ENCODE measurements at regions not wholly inside any gene's neighbourhood (a gene's known extent, or its start where the extent isn't known, plus 50 kb on each side); places are given as distances from the start of the nearest gene placed in this dataset.

DNA sequence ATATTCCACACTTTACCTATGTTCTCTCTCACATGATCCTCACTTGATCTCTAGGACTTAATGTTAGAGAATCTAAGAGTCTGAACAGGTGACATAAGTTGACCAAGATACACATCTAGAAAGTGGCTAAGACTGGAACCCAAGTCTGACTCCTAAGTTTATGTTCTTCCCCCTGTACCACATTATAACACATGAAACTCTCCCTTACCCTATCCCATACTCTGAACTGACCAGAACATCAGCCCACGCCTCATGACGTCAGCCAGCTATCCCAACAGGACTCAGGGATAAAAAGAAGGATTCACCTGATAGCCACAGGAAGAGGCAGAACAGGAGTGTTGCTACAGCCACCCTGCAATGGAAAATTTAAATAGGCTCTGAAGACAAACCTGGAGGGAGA is 392.2 kb downstream of the ZEB2 start:
- H3K36me3 ChIP-seq (replicated peaks) = no peaks in the 10 kb centered on the region
- TF ChIP-seq, protein P1, sequence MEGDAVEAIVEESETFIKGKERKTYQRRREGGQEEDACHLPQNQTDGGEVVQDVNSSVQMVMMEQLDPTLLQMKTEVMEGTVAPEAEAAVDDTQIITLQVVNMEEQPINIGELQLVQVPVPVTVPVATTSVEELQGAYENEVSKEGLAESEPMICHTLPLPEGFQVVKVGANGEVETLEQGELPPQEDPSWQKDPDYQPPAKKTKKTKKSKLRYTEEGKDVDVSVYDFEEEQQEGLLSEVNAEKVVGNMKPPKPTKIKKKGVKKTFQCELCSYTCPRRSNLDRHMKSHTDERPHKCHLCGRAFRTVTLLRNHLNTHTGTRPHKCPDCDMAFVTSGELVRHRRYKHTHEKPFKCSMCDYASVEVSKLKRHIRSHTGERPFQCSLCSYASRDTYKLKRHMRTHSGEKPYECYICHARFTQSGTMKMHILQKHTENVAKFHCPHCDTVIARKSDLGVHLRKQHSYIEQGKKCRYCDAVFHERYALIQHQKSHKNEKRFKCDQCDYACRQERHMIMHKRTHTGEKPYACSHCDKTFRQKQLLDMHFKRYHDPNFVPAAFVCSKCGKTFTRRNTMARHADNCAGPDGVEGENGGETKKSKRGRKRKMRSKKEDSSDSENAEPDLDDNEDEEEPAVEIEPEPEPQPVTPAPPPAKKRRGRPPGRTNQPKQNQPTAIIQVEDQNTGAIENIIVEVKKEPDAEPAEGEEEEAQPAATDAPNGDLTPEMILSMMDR (IDR thresholded peaks at IDR 0.05; ENCODE audit: low read depth, low read length, missing control alignments) = no peak
- H3K4me3 ChIP-seq (ENCODE audit: low read depth, low read length) = no peak overlapping the region
- in situ Hi-C loops (cut with HindIII; ENCODE audit: low pct_ligation_motif_present, low sequenced_read_pairs) = no loop called here
- H3K27ac ChIP-seq = no peak overlapping the region
- DNase-seq = no peak
- H3K27me3 ChIP-seq (replicated peaks) = no peaks in the 10 kb centered on the region

DNA sequence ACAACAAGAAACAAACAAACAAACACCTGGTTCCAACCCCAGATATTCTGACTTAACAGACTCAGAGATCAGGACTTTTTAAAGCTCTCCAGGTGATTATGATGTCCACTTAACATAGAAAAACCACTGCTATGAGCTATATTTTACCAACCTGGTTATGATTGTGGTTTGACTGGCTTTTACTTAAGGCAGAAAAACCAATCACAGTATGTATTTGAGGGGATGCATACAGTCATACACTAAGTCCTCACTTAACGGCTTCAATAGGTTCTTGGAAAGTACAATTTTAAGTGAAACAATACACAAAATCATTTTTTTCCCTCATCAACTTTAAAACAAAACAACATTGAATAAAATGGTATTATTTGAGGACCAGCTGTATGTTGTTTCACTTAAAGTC is 393.6 kb downstream of the ZEB2 start:
- Histone ChIP-seq H3K36me3 (replicated peaks) (no peaks in the 10 kb centered on the region), H3K27ac (no peak overlapping the region), H3K27me3 (replicated peaks) (no peaks in the 10 kb centered on the region), H3K4me3 (ENCODE audit: low read depth, low read length) (no peak overlapping the region)
- TF ChIP-seq, protein P1 (IDR thresholded peaks at IDR 0.05; ENCODE audit: low read depth, low read length, missing control alignments) = no peak
- DNase-seq = no peak
- in situ Hi-C loops (cut with HindIII; ENCODE audit: low pct_ligation_motif_present, low sequenced_read_pairs) = no loop called here

DNA sequence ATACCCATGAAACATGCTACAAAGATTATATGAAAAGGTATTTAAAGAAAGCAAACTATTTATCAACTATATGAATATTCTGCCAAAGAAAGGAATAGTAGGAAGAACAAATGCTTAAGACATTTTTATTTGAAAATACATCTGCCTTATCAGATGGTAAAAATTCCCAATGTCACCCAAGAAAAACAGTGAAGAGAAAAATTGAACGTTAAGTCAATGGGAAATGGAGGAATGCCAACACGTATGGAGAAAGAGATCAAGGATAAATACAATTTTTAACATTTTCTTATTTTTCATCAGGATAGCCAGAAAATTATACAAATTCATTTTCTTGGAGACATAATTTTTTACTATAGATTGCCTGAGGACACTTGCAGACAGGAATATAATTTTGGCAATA is 394.2 kb downstream of the ZEB2 start:
- DNase-seq = no peak
- in situ Hi-C loops (cut with HindIII; ENCODE audit: low pct_ligation_motif_present, low sequenced_read_pairs) = no loop called here
- TF ChIP-seq, protein P1 (IDR thresholded peaks at IDR 0.05; ENCODE audit: low read depth, low read length, missing control alignments) = no peak
- no peaks in the 10 kb centered on the region for H3K36me3 ChIP-seq (replicated peaks)
- no peak overlapping the region for H3K4me3 ChIP-seq (ENCODE audit: low read depth, low read length)
- H3K27me3 ChIP-seq (replicated peaks) = no peaks in the 10 kb centered on the region
- no peak overlapping the region for H3K27ac ChIP-seq

DNA sequence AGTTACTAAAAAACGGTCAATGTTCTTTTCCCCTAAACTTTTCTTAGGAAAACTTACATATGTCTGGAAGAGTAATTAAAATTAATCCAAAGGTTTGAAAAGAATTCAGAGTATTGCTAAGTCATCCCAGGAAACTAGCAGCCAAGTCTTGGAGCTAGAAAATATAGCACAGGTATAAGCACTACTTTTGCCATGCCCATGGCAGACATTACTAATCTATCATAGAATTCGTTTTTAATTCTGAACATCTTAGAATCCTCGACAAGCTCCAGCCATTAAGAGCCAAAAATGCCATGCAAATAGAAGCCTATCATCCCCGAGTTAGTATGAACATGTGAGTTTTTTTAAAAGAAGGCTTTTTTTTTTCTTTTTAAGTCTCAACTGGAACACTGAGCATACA is 395.0 kb downstream of the ZEB2 start:
- TF ChIP-seq, protein P1 (IDR thresholded peaks at IDR 0.05; ENCODE audit: low read depth, low read length, missing control alignments) = no peak
- Histone ChIP-seq H3K36me3 (replicated peaks) (no peaks in the 10 kb centered on the region), H3K27ac (no peak overlapping the region), H3K4me3 (ENCODE audit: low read depth, low read length) (no peak overlapping the region), H3K27me3 (replicated peaks) (no peaks in the 10 kb centered on the region)
- in situ Hi-C loops (cut with HindIII; ENCODE audit: low pct_ligation_motif_present, low sequenced_read_pairs) = no loop called here
- no peak for DNase-seq

DNA sequence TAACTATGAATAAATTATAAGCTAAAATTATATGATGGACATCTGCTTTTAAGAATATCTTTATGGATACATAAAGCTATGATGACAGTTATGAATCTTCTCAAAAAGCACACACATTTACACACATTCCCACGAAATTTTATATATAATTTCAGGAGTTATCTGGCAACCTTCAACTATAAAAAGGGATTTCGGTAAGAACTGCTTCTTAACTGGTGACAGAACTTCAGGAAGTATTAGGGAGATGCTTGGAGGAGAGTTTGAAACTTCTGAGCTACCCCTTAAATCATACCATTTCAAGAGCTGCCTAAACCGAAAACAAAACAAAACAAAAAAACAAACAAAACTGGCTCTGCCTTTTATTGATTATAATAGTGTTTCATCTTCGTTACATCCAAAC is 399.4 kb downstream of the ZEB2 start:
- Histone ChIP-seq H3K27me3 (replicated peaks) (no peaks in the 10 kb centered on the region), H3K27ac (no peak overlapping the region), H3K4me3 (ENCODE audit: low read depth, low read length) (no peak overlapping the region), H3K36me3 (replicated peaks) (no peaks in the 10 kb centered on the region)
- no peak for DNase-seq
- in situ Hi-C loops (cut with HindIII; ENCODE audit: low pct_ligation_motif_present, low sequenced_read_pairs) = no loop called here
- TF ChIP-seq, protein P1 (IDR thresholded peaks at IDR 0.05; ENCODE audit: low read depth, low read length, missing control alignments) = no peak

DNA sequence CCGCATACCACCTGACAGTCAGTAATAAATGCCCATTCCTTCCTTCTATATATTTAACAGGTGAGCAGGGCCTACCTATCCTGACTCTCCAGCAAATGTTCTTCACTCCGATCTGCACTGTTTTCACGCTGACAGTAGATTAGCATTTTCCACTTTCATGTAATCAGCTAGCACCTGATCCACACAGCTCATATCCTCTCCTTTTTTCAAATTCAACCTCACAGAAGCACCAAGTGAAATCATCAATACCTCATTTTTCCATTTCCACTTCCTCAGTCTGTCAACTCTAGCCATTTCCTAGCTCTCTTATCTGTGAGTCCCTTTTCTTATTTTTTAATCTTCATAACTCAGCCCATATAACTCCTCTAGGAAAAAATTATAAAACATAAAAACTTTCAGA is 402.8 kb downstream of the ZEB2 start:
- Histone ChIP-seq H3K27me3 (replicated peaks) (no peaks in the 10 kb centered on the region), H3K4me3 (ENCODE audit: low read depth, low read length) (no peak overlapping the region), H3K36me3 (replicated peaks) (no peaks in the 10 kb centered on the region), H3K27ac (no peak overlapping the region)
- TF ChIP-seq, protein P1 (IDR thresholded peaks at IDR 0.05; ENCODE audit: low read depth, low read length, missing control alignments) = no peak
- no peak for DNase-seq
- in situ Hi-C loops (cut with HindIII; ENCODE audit: low pct_ligation_motif_present, low sequenced_read_pairs) = no loop called here

All from brain microvascular endothelial cell (primary cell).